K562 (cell line): ENCODE measurements at regions not wholly inside any gene's neighbourhood (a gene's known extent, or its start where the extent isn't known, plus 50 kb on each side); places are given as distances from the start of the nearest gene placed in this dataset.

Experiments
- CBX8 ChIP-seq: fragments of 200-600 bp; sonication (generic); IDR thresholded peaks from 2 replicates; pipeline ENCODE4 v1.6.1; 2012; ENCODE audit warnings: borderline replicate concordance, mixed run types, low read depth, mild to moderate bottlenecking, moderate library complexity, mixed read lengths, low read length, control low read depth, inconsistent platforms; ENCODE audit not compliant: poor library complexity, severe bottlenecking; ENCODE audit errors: extremely low read depth
- CC2D1A ChIP-seq: fragments of 450-650 bp; IDR thresholded peaks from 2 replicates; pipeline ENCODE4 v1.6.1; 2017; ENCODE audit warnings: mild to moderate bottlenecking
- CTBP1 ChIP-seq: fragments of 450-650 bp; IDR thresholded peaks from 2 replicates; pipeline ENCODE4 v1.6.1; 2016; ENCODE audit warnings: borderline replicate concordance
- FOXP1 ChIP-seq: sonication (generic); formaldehyde crosslinking; IDR thresholded peaks from 2 replicates; pipeline ENCODE4 v1.8.0; 2022; ENCODE audit warnings: mild to moderate bottlenecking, missing genetic modification reagents
- GATA2 ChIP-seq: sonication (generic); formaldehyde crosslinking; IDR thresholded peaks from 2 replicates; pipeline ENCODE4 v1.4.0; 2020; ENCODE audit warnings: mild to moderate bottlenecking, missing genetic modification reagents
- HES1 ChIP-seq: fragments of 450-650 bp; IDR thresholded peaks from 2 replicates; pipeline ENCODE4 v1.6.1; 2016; ENCODE audit warnings: low read depth, mild to moderate bottlenecking, moderate library complexity
- KHSRP ChIP-seq: fragments of 450-650 bp; IDR thresholded peaks from 2 replicates; pipeline ENCODE4 v1.6.1; 2017
- MBD2 ChIP-seq: sonication (generic); IDR thresholded peaks from 2 replicates; pipeline ENCODE4 v1.6.1; 2016; ENCODE audit warnings: low read depth, borderline replicate concordance
- MED1 ChIP-seq: sonication (generic); formaldehyde crosslinking; IDR thresholded peaks from 2 replicates; pipeline ENCODE4 v1.8.1; 2023; ENCODE audit warnings: missing genetic modification reagents, borderline replicate concordance
- NFYB ChIP-seq: IDR thresholded peaks from 2 replicates; pipeline ENCODE4 v1.6.1; 2011; ENCODE audit warnings: mild to moderate bottlenecking, moderate library complexity; ENCODE audit not compliant: insufficient read length; ENCODE audit errors: extremely low read depth
- PML ChIP-seq: IDR thresholded peaks from 2 replicates; pipeline ENCODE4 v1.6.1; 2012; ENCODE audit warnings: low read length, inconsistent platforms
- POLR2H ChIP-seq: IDR thresholded peaks from 2 replicates; pipeline ENCODE4 v1.6.1; 2016; ENCODE audit warnings: missing genetic modification characterization, low read depth, mild to moderate bottlenecking, control low read depth, missing compliant biosample characterization, moderate library complexity
- POLR3A ChIP-seq: IDR thresholded peaks from 2 replicates; pipeline ENCODE4 v1.6.1; 2011; ENCODE audit warnings: borderline replicate concordance, mild to moderate bottlenecking, moderate library complexity; ENCODE audit not compliant: insufficient read length, insufficient read depth; ENCODE audit errors: extremely low read depth
- RBM15 ChIP-seq: fragments of 200-400 bp; formaldehyde crosslinking; IDR thresholded peaks from 2 replicates; pipeline ENCODE4 v1.6.1; 2018; ENCODE audit warnings: mild to moderate bottlenecking, low read length, moderate library complexity; ENCODE audit not compliant: insufficient read depth
- RBM22 ChIP-seq: fragments of 200-400 bp; formaldehyde crosslinking; IDR thresholded peaks from 2 replicates; pipeline ENCODE4 v1.6.1; 2018; ENCODE audit warnings: low read length, low read depth; ENCODE audit not compliant: poor library complexity, severe bottlenecking
- SMARCA5 ChIP-seq: fragments of 450-650 bp; IDR thresholded peaks from 2 replicates; pipeline ENCODE4 v1.6.1; 2016
- ZFP36 ChIP-seq: fragments of 150-350 bp; IDR thresholded peaks from 2 replicates; pipeline ENCODE4 v1.6.1; 2018; ENCODE audit warnings: low read length, low read depth; ENCODE audit not compliant: partially characterized antibody
- ZNF134 ChIP-seq: fragments of 250-450 bp; sonication (Bioruptor Pico); conservative IDR thresholded peaks from 2 replicates; pipeline ENCODE4 v1.4.0; 2020
- ZNF280A ChIP-seq: fragments of 450-650 bp; IDR thresholded peaks from 2 replicates; pipeline ENCODE4 v1.6.1; 2018; ENCODE audit warnings: mild to moderate bottlenecking, low read depth; ENCODE audit not compliant: partially characterized antibody
- ZNF398 ChIP-seq: fragments of 250-450 bp; sonication (Bioruptor Pico); IDR thresholded peaks from 2 replicates; pipeline ENCODE4 v1.8.0; 2021; ENCODE audit warnings: moderate library complexity, mild to moderate bottlenecking, inconsistent platforms
- ZNF644 ChIP-seq: fragments of 200-800 bp; sonication (Bioruptor generic); IDR thresholded peaks from 2 replicates; pipeline ENCODE4 v1.6.1; 2016; ENCODE audit warnings: low read depth, missing genetic modification characterization, missing compliant biosample characterization

GRCh38 chr3:155026999-155027591 lies 53.0 kb upstream of the MME start (continued):
- no peak for TF ChIP-seq ZNF398 (CRISPR knock-in tag)
- TF ChIP-seq NFYB = no peak
- no peak for TF ChIP-seq FOXP1 (CRISPR knock-in tag)
- no peak for TF ChIP-seq POLR3A
- no peak for TF ChIP-seq MED1 (CRISPR knock-in tag)
- peak; percentile 76; the same call in 1 of the 2 replicates for TF ChIP-seq ZNF644 (tag)
- no peak for TF ChIP-seq HES1
- TF ChIP-seq RBM15 = no peak
- TF ChIP-seq CBX8 = no peak
- no peak for TF ChIP-seq SMARCA5
- no peak for TF ChIP-seq PML
- peak; percentile 43; the same call in 1 of the 2 replicates for TF ChIP-seq CTBP1
- TF ChIP-seq RBM22 = no peak
- peak; percentile 21; the same call in 1 of the 2 replicates for TF ChIP-seq MBD2
- peak; percentile 72; the same call in 1 of the 2 replicates for TF ChIP-seq CC2D1A
- TF ChIP-seq ZNF280A = no peak
- TF ChIP-seq ZNF134 (CRISPR knock-in tag) = no peak; the same call in 1 of the 2 replicates
- no peak for TF ChIP-seq KHSRP
- 0 out of 2 replicates have a peak, but pooled peaks have one; percentile 36 for TF ChIP-seq POLR2H (tag)
- no peak for TF ChIP-seq ZFP36
- TF ChIP-seq GATA2 = no peak; the same call in 1 of the 2 replicates
